Parathyroid adenoma (tissue), 2 donors: ENCODE measurements at regions not wholly inside any gene's neighbourhood (a gene's known extent, or its start where the extent isn't known, plus 50 kb on each side); places are given as distances from the start of the nearest gene placed in this dataset.

Experiments used
- H2AFZ ChIP-seq: fragments of 300-600 bp; sonication (generic); one replicate; pipeline ENCODE4 v1.7.0; 2017; ENCODE audit warnings: antibody characterized with exemption, mild to moderate bottlenecking
- H3K27ac ChIP-seq: fragments of 300-600 bp; sonication (generic); one replicate; pipeline ENCODE4 v1.7.0; 2017
- H3K27me3 ChIP-seq: fragments of 300-600 bp; sonication (generic); one replicate; pipeline ENCODE4 v1.7.0; 2017; ENCODE audit warnings: low read length; ENCODE audit not compliant: control insufficient read depth, insufficient read depth
- H3K36me3 ChIP-seq: fragments of 300-600 bp; sonication (generic); one replicate; pipeline ENCODE4 v1.7.0; 2017; ENCODE audit warnings: low read length; ENCODE audit not compliant: control insufficient read depth, insufficient read depth
- H3K4me1 ChIP-seq: fragments of 300-600 bp; sonication (generic); one replicate; pipeline ENCODE4 v1.7.0; 2017; ENCODE audit warnings: control low read depth
- H3K4me2 ChIP-seq: fragments of 300-600 bp; sonication (generic); one replicate; pipeline ENCODE4 v1.7.0; 2017; ENCODE audit warnings: low read length
- H3K4me3 ChIP-seq: fragments of 300-600 bp; sonication (generic); one replicate; pipeline ENCODE4 v1.7.0; 2017; ENCODE audit warnings: low read depth, low read length
- H3K79me2 ChIP-seq: fragments of 300-600 bp; sonication (generic); one replicate; pipeline ENCODE4 v1.7.0; 2017; ENCODE audit warnings: control low read depth
- H3K9ac ChIP-seq: fragments of 300-600 bp; sonication (generic); one replicate; pipeline ENCODE4 v1.7.0; 2017; ENCODE audit warnings: mild to moderate bottlenecking
- H3K9me3 ChIP-seq: fragments of 300-600 bp; sonication (generic); one replicate; pipeline ENCODE4 v1.7.0; 2017; ENCODE audit warnings: low read length; ENCODE audit not compliant: control insufficient read depth
- TF ChIP-seq, protein P1 (sequence below): fragments of 300-600 bp; sonication (generic); IDR thresholded peaks from one replicate; pipeline ENCODE4 v1.7.0; 2017; ENCODE audit warnings: antibody characterized with exemption, mild to moderate bottlenecking
- donor health status: primary hyperparathyroidism.

DNA sequence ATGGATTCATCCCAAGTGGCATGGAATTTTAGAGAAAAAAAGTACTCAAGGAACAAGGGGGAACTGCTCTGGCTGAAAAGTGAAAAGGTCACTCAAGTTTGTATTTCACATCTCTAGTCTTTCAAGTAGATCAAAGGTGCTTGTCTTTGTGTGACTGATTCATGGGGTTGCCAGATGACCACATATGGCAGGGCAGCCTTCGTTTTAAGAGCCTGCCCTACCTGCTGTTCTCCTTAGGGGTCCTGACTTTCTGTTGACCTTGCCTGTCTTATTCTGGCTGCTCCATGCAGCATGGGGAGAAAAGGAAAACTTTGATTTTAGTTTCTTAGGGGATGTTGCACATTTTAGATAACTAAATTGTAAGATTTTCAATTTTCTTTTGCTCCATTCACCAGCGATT lies 877.7 kb downstream of the TLE1 start:
- no peak overlapping the region for H3K4me3 ChIP-seq
- TF ChIP-seq, protein P1, sequence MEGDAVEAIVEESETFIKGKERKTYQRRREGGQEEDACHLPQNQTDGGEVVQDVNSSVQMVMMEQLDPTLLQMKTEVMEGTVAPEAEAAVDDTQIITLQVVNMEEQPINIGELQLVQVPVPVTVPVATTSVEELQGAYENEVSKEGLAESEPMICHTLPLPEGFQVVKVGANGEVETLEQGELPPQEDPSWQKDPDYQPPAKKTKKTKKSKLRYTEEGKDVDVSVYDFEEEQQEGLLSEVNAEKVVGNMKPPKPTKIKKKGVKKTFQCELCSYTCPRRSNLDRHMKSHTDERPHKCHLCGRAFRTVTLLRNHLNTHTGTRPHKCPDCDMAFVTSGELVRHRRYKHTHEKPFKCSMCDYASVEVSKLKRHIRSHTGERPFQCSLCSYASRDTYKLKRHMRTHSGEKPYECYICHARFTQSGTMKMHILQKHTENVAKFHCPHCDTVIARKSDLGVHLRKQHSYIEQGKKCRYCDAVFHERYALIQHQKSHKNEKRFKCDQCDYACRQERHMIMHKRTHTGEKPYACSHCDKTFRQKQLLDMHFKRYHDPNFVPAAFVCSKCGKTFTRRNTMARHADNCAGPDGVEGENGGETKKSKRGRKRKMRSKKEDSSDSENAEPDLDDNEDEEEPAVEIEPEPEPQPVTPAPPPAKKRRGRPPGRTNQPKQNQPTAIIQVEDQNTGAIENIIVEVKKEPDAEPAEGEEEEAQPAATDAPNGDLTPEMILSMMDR: no peak
- H3K9ac ChIP-seq: no peak overlapping the region
- no peaks in the 10 kb centered on the region for H3K27me3 ChIP-seq
- no peaks in the 10 kb centered on the region for H3K9me3 ChIP-seq
- H2AFZ ChIP-seq: no peak overlapping the region
- H3K27ac ChIP-seq: no peak overlapping the region
- no peaks in the 10 kb centered on the region for H3K4me1 ChIP-seq
- no peaks in the 10 kb centered on the region for H3K79me2 ChIP-seq
- H3K36me3 ChIP-seq: no peaks in the 10 kb centered on the region
- no peak overlapping the region for H3K4me2 ChIP-seq

DNA sequence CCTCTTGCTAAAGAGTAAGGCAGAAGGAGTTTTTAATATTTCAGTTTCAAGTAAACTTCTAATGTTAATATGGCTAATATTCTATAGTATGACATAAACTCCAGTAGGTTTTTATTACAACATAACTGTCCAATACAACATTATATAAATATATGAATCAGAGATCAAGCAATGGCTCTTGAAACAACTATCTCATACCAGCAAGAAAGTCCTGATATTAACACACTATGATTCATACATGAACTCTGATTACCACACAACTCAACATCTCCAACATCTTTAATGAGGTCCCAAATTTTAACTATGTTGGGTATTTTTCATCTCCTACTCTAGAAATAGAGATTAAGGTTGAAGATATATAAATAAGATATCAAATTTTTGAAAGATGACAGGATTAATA lies 878.3 kb downstream of the TLE1 start:
- Histone ChIP-seq H3K9ac (no peak overlapping the region), H3K4me1 (no peaks in the 10 kb centered on the region)

DNA sequence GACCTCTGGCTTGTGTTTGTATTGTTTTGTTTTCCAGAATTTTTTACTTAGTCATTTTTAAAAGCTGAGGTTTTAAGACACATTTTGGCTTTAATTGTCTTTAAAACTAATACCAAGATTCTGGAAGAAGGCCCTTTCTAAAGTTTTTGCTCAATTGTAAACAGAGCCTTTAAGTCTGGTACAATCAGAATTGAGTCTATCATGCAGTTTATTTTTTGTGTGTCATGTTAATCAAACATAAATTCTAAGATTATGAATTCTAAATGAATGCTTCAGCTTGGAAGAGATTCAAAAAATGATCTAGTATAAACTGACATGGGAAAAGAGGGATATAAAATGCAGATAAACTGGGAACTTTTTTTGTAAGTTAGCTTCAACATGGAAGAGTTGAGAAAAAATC lies 882.7 kb downstream of the TLE1 start:
- no peaks in the 10 kb centered on the region for H3K9me3 ChIP-seq
- TF ChIP-seq, protein P1: no peak
- H3K4me1 ChIP-seq: no peaks in the 10 kb centered on the region

More for the DNA sequence above, 878.3 kb downstream of the TLE1 start:
- H2AFZ ChIP-seq: no peak overlapping the region
- H3K9me3 ChIP-seq: no peaks in the 10 kb centered on the region
- H3K27me3 ChIP-seq: no peaks in the 10 kb centered on the region
- no peaks in the 10 kb centered on the region for H3K36me3 ChIP-seq
- H3K27ac ChIP-seq: no peak overlapping the region
- H3K4me2 ChIP-seq: no peak overlapping the region
- no peaks in the 10 kb centered on the region for H3K79me2 ChIP-seq
- no peak overlapping the region for H3K4me3 ChIP-seq
- TF ChIP-seq, protein P1: no peak

DNA sequence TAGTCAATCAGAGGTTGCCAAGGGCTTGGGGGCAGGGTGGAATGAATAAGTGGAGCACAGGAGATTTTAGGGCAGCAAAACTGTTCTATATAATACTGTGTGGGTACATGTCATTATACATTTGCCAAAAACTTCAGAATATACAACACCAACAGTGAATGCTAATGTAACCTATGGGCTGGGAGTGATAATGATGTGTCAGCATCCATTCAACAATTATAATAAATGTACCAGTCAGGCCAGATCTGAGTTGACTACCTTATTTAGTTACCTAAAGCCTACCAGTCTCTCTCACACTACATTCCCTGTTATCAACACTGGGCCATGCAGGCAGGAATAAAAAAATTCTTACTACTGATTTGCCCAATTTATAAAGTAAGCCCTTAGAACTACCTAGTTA lies 884.5 kb downstream of the TLE1 start:
- H3K9ac ChIP-seq: no peak overlapping the region
- TF ChIP-seq, protein P1: no peak
- H3K27me3 ChIP-seq: no peaks in the 10 kb centered on the region
- no peaks in the 10 kb centered on the region for H3K9me3 ChIP-seq
- H3K4me3 ChIP-seq: no peak overlapping the region
- H3K27ac ChIP-seq: no peak overlapping the region
- H3K79me2 ChIP-seq: no peaks in the 10 kb centered on the region
- no peak overlapping the region for H2AFZ ChIP-seq
- no peaks in the 10 kb centered on the region for H3K4me1 ChIP-seq
- no peak overlapping the region for H3K4me2 ChIP-seq
- H3K36me3 ChIP-seq: no peaks in the 10 kb centered on the region

More for the DNA sequence above, 882.7 kb downstream of the TLE1 start:
- Histone ChIP-seq H3K79me2 (no peaks in the 10 kb centered on the region), H3K4me3 (no peak overlapping the region), H3K36me3 (no peaks in the 10 kb centered on the region), H3K27ac (no peak overlapping the region), H3K4me2 (no peak overlapping the region), H3K9ac (no peak overlapping the region), H2AFZ (no peak overlapping the region), H3K27me3 (no peaks in the 10 kb centered on the region)

DNA sequence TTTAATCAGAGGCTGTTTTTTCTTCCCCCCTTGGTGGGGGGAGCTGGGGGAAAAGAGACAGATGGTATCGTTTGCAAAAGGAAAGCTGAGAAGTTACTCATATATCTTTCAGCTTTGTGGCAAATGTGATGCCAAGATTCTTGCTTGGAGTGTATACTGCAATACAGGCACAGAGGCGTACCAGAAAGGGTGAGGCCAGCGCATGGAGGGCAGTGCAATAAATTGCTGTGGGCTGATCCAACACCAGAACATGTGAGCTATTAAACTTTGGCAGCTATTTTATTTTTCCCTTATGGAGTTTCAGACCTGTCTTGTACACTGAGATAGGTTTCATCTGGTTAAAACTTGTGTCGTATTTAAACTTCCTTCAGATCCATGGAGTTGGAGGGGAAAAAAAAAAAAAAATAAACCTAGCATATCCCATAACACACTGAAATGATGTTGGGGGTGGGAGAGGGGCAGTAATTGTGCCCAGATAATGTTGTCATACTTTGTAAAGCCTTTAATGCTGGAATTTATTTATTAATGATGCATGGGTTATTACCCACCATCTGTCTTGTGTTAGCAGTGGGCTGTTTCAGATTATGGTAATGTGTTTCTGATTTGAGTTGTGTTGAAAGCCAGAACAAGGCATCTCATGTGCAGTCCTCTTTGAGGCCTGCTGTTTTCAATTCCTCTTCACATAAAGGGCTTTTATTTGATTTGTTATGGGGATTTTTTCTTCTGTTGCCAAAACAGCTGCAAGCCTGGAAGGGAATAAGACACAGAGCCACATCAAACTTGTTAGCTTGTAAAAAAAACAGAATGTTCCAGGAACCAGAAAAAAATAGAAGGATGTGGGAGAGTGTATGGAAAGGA lies 891.3 kb downstream of the TLE1 start:
- no peaks in the 10 kb centered on the region for H3K27me3 ChIP-seq
- no peak overlapping the region for H3K4me2 ChIP-seq
- TF ChIP-seq, protein P1: no peak
- H2AFZ ChIP-seq: no peak overlapping the region
- no peaks in the 10 kb centered on the region for H3K9me3 ChIP-seq
- no peaks in the 10 kb centered on the region for H3K79me2 ChIP-seq
- no peak overlapping the region for H3K27ac ChIP-seq
- H3K4me3 ChIP-seq: no peak overlapping the region
- no peak overlapping the region for H3K9ac ChIP-seq
- no peaks in the 10 kb centered on the region for H3K36me3 ChIP-seq
- no peaks in the 10 kb centered on the region for H3K4me1 ChIP-seq
